Epithelial cell of esophagus (primary cell): ENCODE measurements at regions not wholly inside any gene's neighbourhood (a gene's known extent, or its start where the extent isn't known, plus 50 kb on each side); places are given as distances from the start of the nearest gene placed in this dataset.

ENCODE experiments used
- DNase-seq: peaks from one replicate; pipeline ENCODE4 v3.0.0; 2010; ENCODE audit warnings: low read depth
- H3K4me3 ChIP-seq: 2 replicates; pipeline ENCODE4 v1.5.1; 2011; ENCODE audit warnings: mild to moderate bottlenecking, low read length, control low read depth
- TF ChIP-seq, protein P1 (sequence below): IDR thresholded peaks from 2 replicates; pipeline ENCODE4 v1.5.1; 2011; ENCODE audit warnings: low read depth, mild to moderate bottlenecking, low read length, control low read depth, inconsistent platforms; ENCODE audit not compliant: insufficient read depth; ENCODE audit errors: missing control alignments

GRCh38 chr9:87216036-87216435 lies 268.7 kb upstream of the GAS1 start:
- no peak overlapping the region for H3K4me3 ChIP-seq

DNA sequence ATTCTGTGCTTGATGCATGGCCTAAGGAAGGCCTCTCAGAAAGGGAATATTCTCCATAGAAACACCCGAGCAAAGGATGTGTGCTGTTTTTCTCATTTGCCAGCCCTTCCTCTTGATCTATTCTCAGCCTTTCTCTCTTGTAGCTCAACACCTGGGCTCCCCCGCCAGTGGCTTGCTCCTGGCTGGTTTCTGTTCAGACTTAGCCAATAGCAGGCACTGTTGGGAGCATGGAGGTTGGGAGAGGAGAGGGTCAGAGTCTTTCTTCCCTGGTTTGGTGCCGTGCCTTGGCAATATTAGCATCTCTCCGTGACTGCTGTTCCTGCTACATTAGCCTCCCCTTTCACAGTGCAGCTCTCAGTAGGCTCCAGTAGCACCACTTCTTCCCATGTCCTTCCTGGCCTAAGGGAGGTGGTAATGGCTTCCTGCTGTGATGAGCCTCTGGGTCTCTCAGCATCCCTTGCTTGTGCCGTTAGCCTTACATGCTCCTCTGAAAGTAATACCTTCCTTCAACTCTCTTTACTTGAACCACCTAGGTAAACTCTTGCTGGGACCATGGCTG lies 269.7 kb upstream of the GAS1 start:
- TF ChIP-seq, protein P1, sequence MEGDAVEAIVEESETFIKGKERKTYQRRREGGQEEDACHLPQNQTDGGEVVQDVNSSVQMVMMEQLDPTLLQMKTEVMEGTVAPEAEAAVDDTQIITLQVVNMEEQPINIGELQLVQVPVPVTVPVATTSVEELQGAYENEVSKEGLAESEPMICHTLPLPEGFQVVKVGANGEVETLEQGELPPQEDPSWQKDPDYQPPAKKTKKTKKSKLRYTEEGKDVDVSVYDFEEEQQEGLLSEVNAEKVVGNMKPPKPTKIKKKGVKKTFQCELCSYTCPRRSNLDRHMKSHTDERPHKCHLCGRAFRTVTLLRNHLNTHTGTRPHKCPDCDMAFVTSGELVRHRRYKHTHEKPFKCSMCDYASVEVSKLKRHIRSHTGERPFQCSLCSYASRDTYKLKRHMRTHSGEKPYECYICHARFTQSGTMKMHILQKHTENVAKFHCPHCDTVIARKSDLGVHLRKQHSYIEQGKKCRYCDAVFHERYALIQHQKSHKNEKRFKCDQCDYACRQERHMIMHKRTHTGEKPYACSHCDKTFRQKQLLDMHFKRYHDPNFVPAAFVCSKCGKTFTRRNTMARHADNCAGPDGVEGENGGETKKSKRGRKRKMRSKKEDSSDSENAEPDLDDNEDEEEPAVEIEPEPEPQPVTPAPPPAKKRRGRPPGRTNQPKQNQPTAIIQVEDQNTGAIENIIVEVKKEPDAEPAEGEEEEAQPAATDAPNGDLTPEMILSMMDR: no peak
- H3K4me3 ChIP-seq: no peak overlapping the region
- DNase-seq: no peak

More at GRCh38 chr9:87216036-87216435, 268.7 kb upstream of the GAS1 start:
- DNase-seq: no peak
- TF ChIP-seq, protein P1: no peak

DNA sequence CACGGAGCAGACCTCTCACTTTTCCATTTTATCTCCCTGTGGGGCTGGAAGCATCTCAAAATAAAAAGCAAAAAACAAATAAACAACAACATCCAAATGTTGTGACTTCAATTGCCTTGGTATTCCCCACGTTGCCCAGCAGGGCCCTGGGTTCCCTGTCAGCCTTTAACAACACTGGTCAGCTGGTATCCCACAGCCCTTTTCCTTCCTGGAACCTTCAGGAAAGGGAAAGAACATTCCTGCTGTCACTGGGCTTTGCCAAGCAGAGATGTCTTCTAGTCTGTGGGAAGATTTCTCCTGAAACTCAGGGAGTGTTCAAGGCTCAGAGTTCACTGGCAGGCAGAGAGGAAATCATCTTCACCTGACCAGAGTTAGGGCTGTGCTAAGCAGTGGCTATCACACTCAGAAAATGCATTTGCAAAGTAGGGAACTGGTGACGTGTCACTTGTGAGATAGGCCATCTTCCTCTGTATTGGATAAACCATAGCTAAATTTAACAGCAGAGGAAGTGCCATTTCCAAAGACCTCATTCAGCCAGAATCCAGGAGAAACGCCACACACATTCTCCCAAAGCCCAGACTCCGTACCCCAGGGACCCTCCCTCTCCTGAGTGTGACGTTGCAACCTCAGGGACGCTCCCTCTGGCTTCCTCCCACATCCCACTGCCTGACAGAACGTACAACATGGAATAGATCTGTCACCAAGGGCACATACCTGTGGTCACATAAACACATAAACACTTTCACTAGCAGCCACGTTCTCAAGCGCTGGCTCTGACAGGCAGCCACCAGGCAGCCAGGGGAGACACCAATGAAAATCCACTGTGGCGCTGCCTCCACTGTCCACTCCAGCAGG lies 274.0 kb upstream of the DAPK1 start:
- no peak for DNase-seq
- TF ChIP-seq, protein P1: no peak
- H3K4me3 ChIP-seq: no peak overlapping the region

GRCh38 chr9:87226896-87227295 lies 270.8 kb upstream of the DAPK1 start:
- DNase-seq: no peak
- TF ChIP-seq, protein P1: no peak
- no peak overlapping the region for H3K4me3 ChIP-seq

DNA sequence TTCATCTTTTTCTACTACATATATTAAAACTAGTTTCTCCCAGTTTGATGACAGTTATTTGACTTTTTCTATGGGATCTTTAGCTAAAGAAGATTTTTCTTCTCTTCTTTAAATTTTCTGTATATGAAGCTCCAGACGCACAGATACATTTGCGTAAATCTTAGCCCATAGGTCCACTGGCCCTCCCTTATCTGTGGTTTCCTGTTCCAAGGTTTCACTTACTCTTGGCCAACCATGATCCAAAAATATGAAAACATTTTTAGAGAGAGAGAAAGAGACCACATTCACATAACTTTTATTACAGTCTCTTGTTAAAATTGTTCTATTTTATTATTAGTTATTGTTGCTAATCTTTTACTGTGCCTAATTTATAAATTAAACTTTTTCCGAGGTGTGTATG lies 270.2 kb upstream of the DAPK1 start:
- TF ChIP-seq, protein P1: no peak

GRCh38 chr9:87229108-87229507 lies 268.6 kb upstream of the DAPK1 start:
- TF ChIP-seq, protein P1: no peak
- H3K4me3 ChIP-seq: no peak overlapping the region
- DNase-seq: no peak

More for the DNA sequence above, 270.2 kb upstream of the DAPK1 start:
- DNase-seq: no peak
- H3K4me3 ChIP-seq: no peak overlapping the region

- no peak for DNase-seq
These were observed 264.2 kb upstream of the DAPK1 start for GRCh38 chr9:87233431-87233830.

More at GRCh38 chr9:87233431-87233830, 264.2 kb upstream of the DAPK1 start:
- H3K4me3 ChIP-seq: no peak overlapping the region
- TF ChIP-seq, protein P1: no peak
